ENCODE measurements at regions not wholly inside any gene's neighbourhood (a gene's known extent, or its start where the extent isn't known, plus 50 kb on each side); places are given as distances from the start of the nearest gene placed in this dataset.

- Histone ChIP-seq H2BK15ac (ENCODE audit: low read depth, low read length) (no peak overlapping the region), H2BK120ac (ENCODE audit: low read depth, low read length, poor library complexity, severe bottlenecking) (no peak overlapping the region), H3K9me3 (ENCODE audit: control insufficient read depth, low read depth, low read length) (no peaks in the 10 kb centered on the region), H3K79me1 (ENCODE audit: insufficient read depth, low read depth, low read length, poor library complexity, severe bottlenecking) (no peaks in the 10 kb centered on the region), H2BK5ac (ENCODE audit: insufficient read length, low read length) (no peak overlapping the region), H3K9ac (ENCODE audit: extremely low read depth, insufficient read length, low read length) (no peak overlapping the region), H2BK20ac (ENCODE audit: low read depth, low read length, poor library complexity, severe bottlenecking) (no peak overlapping the region), H3K79me2 (ENCODE audit: insufficient read depth, low read length) (no peaks in the 10 kb centered on the region), H3K4ac (ENCODE audit: low read depth, low read length) (no peak overlapping the region), H3K56ac (ENCODE audit: insufficient read length, low read depth, low read length) (no peak overlapping the region), H3K4me2 (ENCODE audit: insufficient read depth, insufficient read length, low read length) (no peak overlapping the region), H2AK5ac (ENCODE audit: insufficient read length, low read length) (no peak overlapping the region), H4K91ac (ENCODE audit: insufficient read length, low read depth, low read length) (no peak overlapping the region), H2BK12ac (ENCODE audit: insufficient read length, low read depth, low read length) (no peak overlapping the region), H3K18ac (ENCODE audit: insufficient read length, low read depth, low read length) (no peak overlapping the region), H4K8ac (replicated peaks; ENCODE audit: insufficient read length, low read depth, low read length) (no peak overlapping the region), H4K20me1 (ENCODE audit: control insufficient read depth, insufficient read depth, insufficient read length) (no peaks in the 10 kb centered on the region), H3K27ac (ENCODE audit: insufficient read length, low read depth, low read length) (no peak overlapping the region), H3K14ac (ENCODE audit: insufficient read depth, low read length) (no peak overlapping the region), H3T11ph (ENCODE audit: low read length) (no peak overlapping the region), H2AFZ (ENCODE audit: low read length) (no peak overlapping the region), H3K4me1 (ENCODE audit: insufficient read depth, low read length) (no peaks in the 10 kb centered on the region), H4K5ac (ENCODE audit: insufficient read length, low read depth, low read length) (no peak overlapping the region), H3K27me3 (ENCODE audit: insufficient read depth, low read length) (no peaks in the 10 kb centered on the region), H3K23me2 (ENCODE audit: insufficient read length, low read depth, low read length, poor library complexity, severe bottlenecking) (no peaks in the 10 kb centered on the region), H3K23ac (ENCODE audit: insufficient read length, low read depth, low read length) (no peak overlapping the region)
- no peak for TF ChIP-seq CTCF (conservative IDR thresholded peaks at IDR 0.05)
- Mint-ChIP-seq H3K36me3 (ENCODE audit: insufficient read depth in 1 of 3, low read depth in 3 of 3) (peaks cover 0 to 6% (median 0%) of the 10 kb centered on the region in 3 experiments; a peak in 2 of 7 replicates), H3K4me1 (no peaks in the 10 kb centered on the region), H3K27ac (no peak overlapping the region), H3K27me3 (ENCODE audit: low read depth) (no peaks in the 10 kb centered on the region), H3K4me3 (no peak overlapping the region), H3K9me3 (peaks cover 7 to 14% of the 10 kb centered on the region in 2 experiments; a peak in 4 of 5 replicates)
- DNase-seq = no peak
These were observed 199.9 kb downstream of the TMA16 start for GRCh38 chr4:163694385-163694784.
